ENCODE measurements at regions not wholly inside any gene's neighbourhood (a gene's known extent, or its start where the extent isn't known, plus 50 kb on each side); places are given as distances from the start of the nearest gene placed in this dataset.
"Not testable (repeated sequence)": the region's sequence is repeated elsewhere in the genome, so short reads cannot be mapped to it uniquely, and the experiment has no call there.

DNA sequence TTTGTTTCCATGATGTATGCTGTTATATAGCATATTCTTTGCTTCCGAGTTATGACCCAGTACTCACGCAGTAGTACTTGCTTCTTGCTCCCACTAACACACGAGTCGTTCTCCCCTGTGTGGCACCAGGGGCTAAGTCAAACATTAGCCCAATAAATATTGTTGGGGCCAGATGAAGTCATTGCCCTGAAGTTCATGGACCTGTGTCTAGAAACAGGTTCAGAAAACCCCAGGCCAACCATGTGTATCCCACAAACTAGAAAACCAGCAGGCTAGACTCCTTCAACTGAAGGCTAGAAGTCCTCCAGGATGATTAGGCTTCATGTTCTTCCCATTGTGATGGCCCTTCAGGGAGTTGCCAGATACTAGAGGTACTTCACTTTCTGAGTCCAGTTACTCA lies 198.2 kb upstream of the RBM19 start:
- H3K27ac ChIP-seq = no peak overlapping the region
- no peak for TF ChIP-seq ZFX (IDR thresholded peaks at IDR 0.05)
- TF ChIP-seq, protein P1, sequence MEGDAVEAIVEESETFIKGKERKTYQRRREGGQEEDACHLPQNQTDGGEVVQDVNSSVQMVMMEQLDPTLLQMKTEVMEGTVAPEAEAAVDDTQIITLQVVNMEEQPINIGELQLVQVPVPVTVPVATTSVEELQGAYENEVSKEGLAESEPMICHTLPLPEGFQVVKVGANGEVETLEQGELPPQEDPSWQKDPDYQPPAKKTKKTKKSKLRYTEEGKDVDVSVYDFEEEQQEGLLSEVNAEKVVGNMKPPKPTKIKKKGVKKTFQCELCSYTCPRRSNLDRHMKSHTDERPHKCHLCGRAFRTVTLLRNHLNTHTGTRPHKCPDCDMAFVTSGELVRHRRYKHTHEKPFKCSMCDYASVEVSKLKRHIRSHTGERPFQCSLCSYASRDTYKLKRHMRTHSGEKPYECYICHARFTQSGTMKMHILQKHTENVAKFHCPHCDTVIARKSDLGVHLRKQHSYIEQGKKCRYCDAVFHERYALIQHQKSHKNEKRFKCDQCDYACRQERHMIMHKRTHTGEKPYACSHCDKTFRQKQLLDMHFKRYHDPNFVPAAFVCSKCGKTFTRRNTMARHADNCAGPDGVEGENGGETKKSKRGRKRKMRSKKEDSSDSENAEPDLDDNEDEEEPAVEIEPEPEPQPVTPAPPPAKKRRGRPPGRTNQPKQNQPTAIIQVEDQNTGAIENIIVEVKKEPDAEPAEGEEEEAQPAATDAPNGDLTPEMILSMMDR (conservative IDR thresholded peaks at IDR 0.05) = no peak

DNA sequence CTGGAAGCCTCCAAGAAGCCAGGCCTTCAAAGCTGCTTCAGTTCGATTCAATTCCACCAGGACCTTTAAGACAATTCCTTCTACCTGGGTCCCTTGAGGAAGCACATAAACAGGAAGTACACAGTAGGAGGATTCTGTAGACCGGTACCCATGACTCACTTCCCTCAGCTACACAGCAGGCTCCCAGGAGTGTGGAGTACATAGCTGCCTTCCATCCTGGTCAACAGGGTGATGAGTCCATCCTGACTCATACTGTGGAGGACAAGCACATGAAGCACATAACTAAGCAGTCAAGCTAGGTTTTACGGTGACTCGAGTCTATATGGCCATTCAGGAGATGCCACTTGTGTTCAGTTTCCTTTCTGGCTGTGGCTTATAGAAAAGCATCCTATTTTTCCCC lies 197.6 kb upstream of the RBM19 start:
- no peak for TF ChIP-seq ZFX (IDR thresholded peaks at IDR 0.05)
- TF ChIP-seq, protein P1 (conservative IDR thresholded peaks at IDR 0.05) = no peak
- H3K27ac ChIP-seq = no peak overlapping the region

DNA sequence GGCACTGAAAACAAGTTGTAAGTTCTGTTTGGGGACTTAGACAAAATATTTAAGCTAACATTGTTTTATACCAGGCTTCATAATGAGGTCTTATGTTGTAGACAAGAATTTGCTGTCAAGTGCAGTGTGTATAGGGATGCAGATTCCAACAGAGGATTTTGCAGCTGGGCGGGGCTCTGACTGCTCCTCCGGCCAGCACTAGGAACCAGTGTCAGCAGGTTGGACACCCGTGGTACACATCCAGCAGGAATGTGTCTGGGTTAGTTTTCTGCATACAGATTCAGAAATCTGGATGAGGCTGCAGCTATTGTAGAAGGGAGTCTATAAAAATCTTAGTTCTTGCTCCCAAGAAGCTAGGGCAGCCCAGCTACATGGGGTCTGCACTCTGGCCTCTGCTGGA lies 194.3 kb upstream of the RBM19 start:
- TF ChIP-seq, protein P1 (conservative IDR thresholded peaks at IDR 0.05) = no peak
- TF ChIP-seq ZFX (IDR thresholded peaks at IDR 0.05) = no peak

DNA sequence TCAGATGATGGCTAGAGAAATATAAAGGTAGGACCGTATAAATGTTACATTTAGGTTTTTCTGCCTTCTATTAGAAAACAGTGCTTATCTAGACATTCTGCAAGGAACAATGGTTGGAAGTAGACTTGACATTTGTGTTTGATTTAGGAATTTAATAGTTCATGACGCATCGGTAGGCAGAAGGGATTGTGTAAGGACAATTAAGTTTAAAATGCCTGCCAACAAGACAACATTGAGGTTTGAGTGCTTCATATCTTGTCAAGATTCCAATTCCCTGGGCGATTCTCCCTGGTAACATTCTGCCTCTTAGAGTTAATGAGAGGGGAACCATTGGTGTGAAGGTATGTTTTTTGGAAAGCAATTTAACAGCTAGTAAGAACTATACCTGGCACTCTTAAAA lies 186.8 kb upstream of the RBM19 start:
- H3K27ac ChIP-seq = no peak overlapping the region
- no peak for TF ChIP-seq ZFX (IDR thresholded peaks at IDR 0.05)
- TF ChIP-seq, protein P1 (conservative IDR thresholded peaks at IDR 0.05) = no peak

More for the DNA sequence above, 194.3 kb upstream of the RBM19 start:
- no peak overlapping the region for H3K27ac ChIP-seq

DNA sequence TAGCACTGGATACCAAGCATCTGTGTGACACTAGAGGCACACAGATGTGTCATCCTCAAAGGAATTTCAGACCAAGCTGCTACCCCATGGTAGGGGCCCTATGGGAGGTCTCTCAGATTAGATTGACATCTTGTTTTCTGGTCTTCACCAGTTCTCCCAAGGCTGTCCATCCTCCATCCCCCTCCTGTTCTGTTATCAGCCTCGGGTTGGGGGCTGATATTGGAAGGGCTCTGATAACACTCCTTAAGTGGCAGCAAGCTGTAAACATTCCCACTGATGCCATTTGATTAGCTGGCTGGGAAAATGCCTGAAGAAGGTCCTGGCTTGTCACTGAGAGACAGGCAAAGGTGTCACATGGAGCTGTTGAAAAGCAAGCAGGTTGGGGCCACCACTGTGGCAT lies 185.9 kb upstream of the RBM19 start:
- TF ChIP-seq, protein P1 (conservative IDR thresholded peaks at IDR 0.05) = no peak
- TF ChIP-seq ZFX (IDR thresholded peaks at IDR 0.05) = no peak
- H3K27ac ChIP-seq = no peak overlapping the region

DNA sequence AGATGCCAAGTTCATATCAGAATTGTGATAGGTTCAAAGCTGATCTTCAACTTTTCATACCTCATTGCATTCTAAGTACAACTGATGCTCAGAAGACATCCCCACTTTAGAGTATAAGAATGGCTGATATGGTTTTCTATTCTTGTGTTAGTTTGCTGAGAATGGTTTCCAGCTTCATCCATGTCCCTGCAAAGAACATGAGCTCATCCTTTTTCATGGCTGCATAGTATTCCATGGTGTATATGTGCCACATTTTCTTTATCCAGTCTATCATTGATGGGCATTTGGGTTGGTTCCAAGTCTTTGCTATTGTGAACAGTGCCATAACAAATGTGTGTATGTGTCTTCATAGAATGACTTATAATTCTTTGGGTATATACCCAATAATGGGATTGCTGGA lies 184.5 kb upstream of the RBM19 start:
- H3K27ac ChIP-seq = not testable (repeated sequence)

DNA sequence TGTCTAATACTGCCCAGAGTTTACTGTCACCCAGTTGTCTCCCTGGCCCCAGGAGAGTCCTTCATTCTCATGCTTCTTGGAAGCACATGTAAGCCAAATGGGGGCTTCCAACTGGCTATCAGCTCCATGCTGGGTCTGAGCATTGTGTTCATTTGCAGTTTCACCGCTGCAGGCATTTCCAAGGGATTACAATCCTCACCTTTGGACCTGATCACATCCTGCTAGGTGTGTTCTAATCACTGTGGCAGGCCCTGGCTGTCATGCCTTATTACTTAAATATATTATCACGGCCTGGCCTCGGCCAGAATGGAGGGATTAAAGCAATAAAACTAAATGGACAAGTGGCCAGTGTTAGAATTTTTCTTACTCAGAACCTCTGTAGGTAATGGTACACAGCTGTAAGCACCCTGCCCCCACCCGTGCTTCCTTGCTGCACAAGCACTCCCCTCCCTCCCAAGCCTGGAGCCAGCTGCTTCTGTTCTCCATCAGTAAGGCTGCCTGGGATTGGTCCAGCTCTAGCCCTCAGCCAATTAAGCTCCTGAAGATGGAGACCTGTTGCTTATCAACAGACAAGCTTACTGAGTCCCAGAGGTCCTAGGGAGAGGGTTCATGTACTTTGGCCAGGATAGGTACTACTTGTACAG lies 175.9 kb upstream of the RBM19 start:
- no peak overlapping the region for H3K27ac ChIP-seq
- no peak for TF ChIP-seq ZFX (IDR thresholded peaks at IDR 0.05)
- TF ChIP-seq, protein P1 (conservative IDR thresholded peaks at IDR 0.05) = no peak

DNA sequence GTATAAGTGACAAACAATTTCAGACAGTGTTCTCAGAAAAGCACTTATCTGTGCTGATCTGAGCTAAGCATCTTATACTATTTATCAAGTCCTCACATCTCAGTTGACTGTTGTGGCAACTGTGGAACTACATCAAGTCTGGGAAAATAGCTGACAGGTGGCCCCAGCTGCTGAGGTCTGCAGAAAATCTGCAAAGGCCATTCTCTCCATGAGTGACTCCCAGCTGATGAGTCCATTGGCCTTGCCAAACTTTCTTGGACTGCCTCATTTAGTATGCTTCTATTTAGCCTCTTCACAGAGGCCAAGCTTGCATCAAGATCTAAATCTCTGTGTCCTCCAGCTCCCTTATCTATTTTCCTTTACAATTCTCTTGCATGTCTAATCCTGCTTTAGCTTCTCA lies 174.5 kb upstream of the RBM19 start:
- no peak overlapping the region for H3K27ac ChIP-seq
- TF ChIP-seq, protein P1 (conservative IDR thresholded peaks at IDR 0.05) = no peak
- no peak for TF ChIP-seq ZFX (IDR thresholded peaks at IDR 0.05)
